Fibroblast of lung (primary cell): ENCODE measurements at regions not wholly inside any gene's neighbourhood (a gene's known extent, or its start where the extent isn't known, plus 50 kb on each side); places are given as distances from the start of the nearest gene placed in this dataset.

Experiments
- DNase-seq, 2 donors: peaks; one replicate each; pipeline versions ENCODE4 v3.0.0 to v3.0.0-alpha.2; 2010; ENCODE audit warnings: low read depth in 2 of 2
- H2AFZ ChIP-seq: 2 replicates; pipeline ENCODE4 v1.5.1; 2012; ENCODE audit warnings: low read length, control low read depth, inconsistent platforms
- H3K27ac ChIP-seq: 2 replicates; pipeline ENCODE4 v1.5.1; 2011; ENCODE audit warnings: low read length, control low read depth; ENCODE audit not compliant: insufficient read depth
- H3K27me3 ChIP-seq: 2 replicates; pipeline ENCODE4 v1.5.1; 2011; ENCODE audit warnings: mild to moderate bottlenecking, low read length; ENCODE audit not compliant: control insufficient read depth, insufficient read depth
- H3K36me3 ChIP-seq: 2 replicates; pipeline ENCODE4 v1.5.1; 2011; ENCODE audit warnings: low read length; ENCODE audit not compliant: control insufficient read depth, insufficient read depth
- H3K4me1 ChIP-seq: 2 replicates; pipeline ENCODE4 v1.5.1; 2011; ENCODE audit warnings: low read length; ENCODE audit not compliant: control insufficient read depth, insufficient read depth; ENCODE audit errors: extremely low read depth
- H3K4me2 ChIP-seq: 2 replicates; pipeline ENCODE4 v1.5.1; 2011; ENCODE audit warnings: low read length, control low read depth; ENCODE audit not compliant: insufficient read depth; ENCODE audit errors: extremely low read depth
- H3K4me3 ChIP-seq, 4 experiments: fragments of 200-600 bp in 1 of 4; sonication (generic) in 1 of 4; replicated peaks in 1 of 4; 2 replicates each; pipeline ENCODE4 v1.5.1; 2011 to 2016; ENCODE audit warnings: low read length in 4 of 4, low read depth in 3 of 4, mild to moderate bottlenecking in 3 of 4, control low read depth in 2 of 4, inconsistent platforms in 1 of 4, mixed read lengths in 1 of 4; ENCODE audit not compliant: insufficient read depth in 1 of 4; ENCODE audit errors: control extremely low read depth in 1 of 4
- H3K79me2 ChIP-seq: 2 replicates; pipeline ENCODE4 v1.5.1; 2012; ENCODE audit warnings: mild to moderate bottlenecking, low read length, inconsistent platforms; ENCODE audit not compliant: control insufficient read depth, insufficient read depth
- H3K9ac ChIP-seq: 2 replicates; pipeline ENCODE4 v1.5.1; 2011; ENCODE audit warnings: mild to moderate bottlenecking, low read length, control low read depth; ENCODE audit not compliant: insufficient read depth
- H3K9me3 ChIP-seq: 2 replicates; pipeline ENCODE4 v1.5.1; 2012; ENCODE audit warnings: low read depth, low read length; ENCODE audit not compliant: control insufficient read depth, insufficient read depth
- H4K20me1 ChIP-seq: 2 replicates; pipeline ENCODE4 v1.5.1; 2011; ENCODE audit warnings: low read length; ENCODE audit not compliant: control insufficient read depth, insufficient read depth; ENCODE audit errors: extremely low read depth
- EZH2 ChIP-seq: IDR thresholded peaks from 2 replicates; pipeline ENCODE4 v1.5.1; 2012; ENCODE audit warnings: low read length, control low read depth, mild to moderate bottlenecking; ENCODE audit errors: missing control alignments
- TF ChIP-seq, protein P1 (sequence below), 2 donors: IDR thresholded peaks in 1 of 2; conservative IDR thresholded peaks in 1 of 2; 1 replicate in 1 of 2; 2 replicates in 1 of 2; pipeline ENCODE4 v1.5.1; 2011 to 2012; ENCODE audit warnings: low read length in 2 of 2, control low read depth in 1 of 2, inconsistent platforms in 1 of 2, low read depth in 1 of 2, mild to moderate bottlenecking in 1 of 2

DNA sequence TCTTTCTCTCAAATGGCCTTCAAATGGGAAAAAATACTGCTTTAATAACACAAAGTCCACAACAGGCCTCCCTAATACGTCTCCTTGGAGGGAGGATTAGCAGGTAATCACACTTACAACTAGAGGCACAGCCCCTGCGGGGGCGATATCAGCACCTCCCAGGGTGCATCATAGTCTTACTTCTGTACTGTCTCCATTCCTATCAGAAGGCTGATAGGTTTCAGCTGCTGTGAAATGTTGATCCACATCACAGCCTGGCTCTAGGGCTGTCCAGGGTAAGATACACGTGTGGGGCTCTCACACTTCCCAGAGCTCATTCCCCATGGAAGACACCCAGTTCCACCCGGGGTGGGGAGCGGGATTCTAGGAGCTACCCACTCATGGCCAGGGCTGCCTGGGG lies 139.1 kb upstream of the SFSWAP start:
- no peak for DNase-seq
- no peaks in the 10 kb centered on the region for H3K36me3 ChIP-seq
- H2AFZ ChIP-seq: no peak overlapping the region
- no peaks in the 10 kb centered on the region for H4K20me1 ChIP-seq
- no peaks in the 10 kb centered on the region for H3K27me3 ChIP-seq
- H3K9me3 ChIP-seq: no peaks in the 10 kb centered on the region
- no peak overlapping the region for H3K4me3 ChIP-seq
- H3K9ac ChIP-seq: no peak overlapping the region
- no peaks in the 10 kb centered on the region for H3K4me1 ChIP-seq
- no peaks in the 10 kb centered on the region for H3K79me2 ChIP-seq
- H3K4me2 ChIP-seq: no peak overlapping the region
- H3K27ac ChIP-seq: no peak overlapping the region
- no peak for TF ChIP-seq EZH2
- TF ChIP-seq, protein P1, sequence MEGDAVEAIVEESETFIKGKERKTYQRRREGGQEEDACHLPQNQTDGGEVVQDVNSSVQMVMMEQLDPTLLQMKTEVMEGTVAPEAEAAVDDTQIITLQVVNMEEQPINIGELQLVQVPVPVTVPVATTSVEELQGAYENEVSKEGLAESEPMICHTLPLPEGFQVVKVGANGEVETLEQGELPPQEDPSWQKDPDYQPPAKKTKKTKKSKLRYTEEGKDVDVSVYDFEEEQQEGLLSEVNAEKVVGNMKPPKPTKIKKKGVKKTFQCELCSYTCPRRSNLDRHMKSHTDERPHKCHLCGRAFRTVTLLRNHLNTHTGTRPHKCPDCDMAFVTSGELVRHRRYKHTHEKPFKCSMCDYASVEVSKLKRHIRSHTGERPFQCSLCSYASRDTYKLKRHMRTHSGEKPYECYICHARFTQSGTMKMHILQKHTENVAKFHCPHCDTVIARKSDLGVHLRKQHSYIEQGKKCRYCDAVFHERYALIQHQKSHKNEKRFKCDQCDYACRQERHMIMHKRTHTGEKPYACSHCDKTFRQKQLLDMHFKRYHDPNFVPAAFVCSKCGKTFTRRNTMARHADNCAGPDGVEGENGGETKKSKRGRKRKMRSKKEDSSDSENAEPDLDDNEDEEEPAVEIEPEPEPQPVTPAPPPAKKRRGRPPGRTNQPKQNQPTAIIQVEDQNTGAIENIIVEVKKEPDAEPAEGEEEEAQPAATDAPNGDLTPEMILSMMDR (conservative IDR thresholded peaks at IDR 0.05 in 1 of 2, IDR thresholded peaks at IDR 0.05 in 1 of 2; ENCODE audit: low read depth in 1 of 2, low read length in 2 of 2): no peak

DNA sequence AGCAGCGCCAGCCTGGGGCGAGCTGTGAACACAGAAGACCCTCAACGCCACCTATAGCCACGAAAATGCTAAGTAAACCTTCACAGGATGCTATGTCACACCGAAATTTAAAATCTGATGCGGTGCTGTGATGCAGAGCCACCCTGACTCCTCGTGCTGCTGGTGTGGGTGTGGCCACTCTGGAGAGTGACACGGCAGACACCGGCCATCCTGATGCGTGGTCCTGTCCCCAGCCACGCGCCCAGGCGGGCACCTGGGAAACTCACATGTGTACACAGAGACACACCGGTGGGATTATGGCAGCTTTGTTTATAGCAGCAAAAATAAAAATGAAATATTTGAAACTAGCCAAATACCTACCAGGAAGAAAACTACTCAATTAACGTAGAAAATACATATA lies 138.3 kb upstream of the SFSWAP start:
- TF ChIP-seq, protein P1 (conservative IDR thresholded peaks at IDR 0.05 in 1 of 2, IDR thresholded peaks at IDR 0.05 in 1 of 2; ENCODE audit: low read depth in 1 of 2, low read length in 2 of 2): no peak
- no peak for TF ChIP-seq EZH2
- H3K9me3 ChIP-seq: no peaks in the 10 kb centered on the region
- no peak for DNase-seq
- H4K20me1 ChIP-seq: no peaks in the 10 kb centered on the region
- H3K36me3 ChIP-seq: no peaks in the 10 kb centered on the region
- H3K4me3 ChIP-seq: no peak overlapping the region
- no peak overlapping the region for H3K4me2 ChIP-seq
- H3K9ac ChIP-seq: no peak overlapping the region
- no peak overlapping the region for H3K27ac ChIP-seq
- H3K4me1 ChIP-seq: no peaks in the 10 kb centered on the region
- H3K27me3 ChIP-seq: no peaks in the 10 kb centered on the region
- no peaks in the 10 kb centered on the region for H3K79me2 ChIP-seq
- H2AFZ ChIP-seq: no peak overlapping the region

DNA sequence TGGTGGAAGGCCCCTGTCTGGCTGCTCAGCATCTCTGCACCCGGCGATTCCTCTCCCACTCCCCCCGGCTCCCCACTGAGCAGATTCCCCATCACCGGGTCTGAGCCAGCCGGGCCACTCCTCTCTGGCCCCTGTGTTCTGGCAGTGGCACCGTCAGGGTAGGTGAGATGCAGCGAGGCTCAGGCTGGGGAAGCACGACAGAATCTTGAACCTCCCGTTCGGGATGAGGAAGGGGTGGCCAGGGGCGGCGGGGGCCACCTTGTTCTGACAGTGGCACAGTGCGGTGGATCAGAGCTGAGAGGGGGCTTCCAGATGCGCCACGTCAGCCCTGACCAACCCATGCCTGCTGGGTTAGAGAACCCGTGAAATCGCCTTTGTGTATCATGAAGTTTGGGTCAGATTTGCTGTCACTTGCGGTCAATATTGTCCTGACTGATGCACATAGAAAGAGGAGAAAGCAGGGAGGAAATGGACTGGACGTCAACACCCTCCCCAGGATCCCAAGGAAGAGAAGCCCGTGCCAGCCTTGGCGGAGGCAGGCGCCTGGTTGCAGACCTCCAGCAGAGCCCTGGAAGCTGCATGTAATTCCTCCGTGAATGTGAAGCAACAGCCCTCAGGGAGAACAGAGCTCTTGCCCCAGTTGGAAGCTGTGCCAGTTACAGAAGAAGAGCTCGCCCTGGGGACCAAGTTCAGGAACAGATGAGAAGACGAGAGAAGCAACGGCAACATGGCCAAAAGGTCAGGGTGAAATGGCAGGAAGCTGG lies 137.1 kb upstream of the SFSWAP start:
- no peak for DNase-seq
- no peak for TF ChIP-seq EZH2
- TF ChIP-seq, protein P1 (conservative IDR thresholded peaks at IDR 0.05 in 1 of 2, IDR thresholded peaks at IDR 0.05 in 1 of 2; ENCODE audit: low read depth in 1 of 2, low read length in 2 of 2): no peak
- H3K36me3 ChIP-seq: no peaks in the 10 kb centered on the region
- no peak overlapping the region for H2AFZ ChIP-seq
- no peaks in the 10 kb centered on the region for H3K79me2 ChIP-seq
- no peaks in the 10 kb centered on the region for H3K4me1 ChIP-seq
- H3K4me2 ChIP-seq: no peak overlapping the region
- no peaks in the 10 kb centered on the region for H3K9me3 ChIP-seq
- no peaks in the 10 kb centered on the region for H4K20me1 ChIP-seq
- H3K27ac ChIP-seq: no peak overlapping the region
- no peaks in the 10 kb centered on the region for H3K27me3 ChIP-seq
- no peak overlapping the region for H3K9ac ChIP-seq
- no peak overlapping the region for H3K4me3 ChIP-seq
